GM20431 (cell line): ENCODE measurements at regions not wholly inside any gene's neighbourhood (a gene's known extent, or its start where the extent isn't known, plus 50 kb on each side); places are given as distances from the start of the nearest gene placed in this dataset.
"Not testable (repeated sequence)": the region's sequence is repeated elsewhere in the genome, so short reads cannot be mapped to it uniquely, and the experiment has no call there.

ENCODE experiments used
- in situ Hi-C: fragments of 300-500 bp; cut with MseI, MboI; formaldehyde crosslinking; loops from one replicate; pipeline ENCODE4 v1.15.0; 2020; ENCODE audit warnings: low sequenced_read_pairs; ENCODE audit not compliant: unreplicated experiment

- in situ Hi-C loops: no loop called here
These were observed 138.2 kb upstream of the SMARCA2 start for GRCh38 chr9:1876891-1877496.

- in situ Hi-C loops: no loop called here
These were observed 137.2 kb upstream of the SMARCA2 start for GRCh38 chr9:1877951-1878350.

- in situ Hi-C loops: no loop called here
These were observed 136.3 kb upstream of the SMARCA2 start for GRCh38 chr9:1878811-1879210.

GRCh38 chr9:1879501-1879900, 135.6 kb upstream of the SMARCA2 start:
- in situ Hi-C loops: no loop called here

GRCh38 chr9:1880038-1880565, 135.0 kb upstream of the SMARCA2 start:
- in situ Hi-C loops: no loop called here

- in situ Hi-C loops: no loop called here
These were observed 133.3 kb upstream of the SMARCA2 start for GRCh38 chr9:1881708-1882295.

GRCh38 chr9:1882711-1883403, 132.3 kb upstream of the SMARCA2 start:
- in situ Hi-C loops: no loop called here

- in situ Hi-C loops: no loop called here
These were observed 124.9 kb upstream of the SMARCA2 start for GRCh38 chr9:1890201-1890600.

- in situ Hi-C loops: no loop called here
These were observed 124.3 kb upstream of the SMARCA2 start for GRCh38 chr9:1890816-1891215.

- in situ Hi-C loops: not testable (repeated sequence)
These were observed 112.0 kb upstream of the SMARCA2 start for GRCh38 chr9:1903080-1903704.

GRCh38 chr9:1907465-1907864, 107.7 kb upstream of the SMARCA2 start:
- in situ Hi-C loops: no loop called here

- in situ Hi-C loops: no loop called here
These were observed 105.8 kb upstream of the SMARCA2 start for GRCh38 chr9:1909322-1909721.

- in situ Hi-C loops: no loop called here
These were observed 104.8 kb upstream of the SMARCA2 start for GRCh38 chr9:1910269-1910811.

GRCh38 chr9:1913631-1914330, 101.4 kb upstream of the SMARCA2 start:
- in situ Hi-C loops: no loop called here

- in situ Hi-C loops: no loop called here
These were observed 99.1 kb upstream of the SMARCA2 start for GRCh38 chr9:1916095-1916494.

- in situ Hi-C loops: no loop called here
These were observed 98.5 kb upstream of the SMARCA2 start for GRCh38 chr9:1916655-1917054.

- in situ Hi-C loops: no loop called here
These were observed 97.7 kb upstream of the SMARCA2 start for GRCh38 chr9:1917396-1917935.

GRCh38 chr9:1918108-1918507, 97.0 kb upstream of the SMARCA2 start:
- in situ Hi-C loops: no loop called here

- in situ Hi-C loops: no loop called here
These were observed 96.5 kb upstream of the SMARCA2 start for GRCh38 chr9:1918622-1919021.

GRCh38 chr9:1919229-1919628, 95.9 kb upstream of the SMARCA2 start:
- in situ Hi-C loops: no loop called here
